ENCODE measurements at regions not wholly inside any gene's neighbourhood (a gene's known extent, or its start where the extent isn't known, plus 50 kb on each side); places are given as distances from the start of the nearest gene placed in this dataset.

DNA sequence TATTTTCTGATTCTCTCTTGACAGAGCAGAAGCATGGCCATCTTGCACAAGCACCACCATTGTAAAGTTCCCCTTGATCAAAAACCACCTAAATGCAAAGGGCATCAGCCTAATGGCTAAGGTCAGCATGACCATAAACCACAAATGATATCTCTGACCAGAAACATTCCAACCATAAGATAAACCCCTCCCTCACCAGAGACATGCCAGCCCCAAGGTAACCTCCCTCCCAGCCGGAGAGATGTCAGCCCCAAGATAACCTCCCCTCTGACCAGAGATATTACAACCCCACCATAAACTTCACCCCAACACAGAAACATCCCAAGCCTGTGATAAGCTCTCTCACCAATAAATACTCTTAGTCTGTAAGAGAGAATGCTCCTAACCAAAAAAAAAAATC, 72.1 kb upstream of the CDK1 start:
- TF ChIP-seq POLR2A (IDR thresholded peaks at IDR 0.05; ENCODE audit: low read depth) (no peak), EP300 (IDR thresholded peaks at IDR 0.05) (no peak), POLR2AphosphoS5 (IDR thresholded peaks at IDR 0.05) (no peak)
- TF ChIP-seq, protein P1, sequence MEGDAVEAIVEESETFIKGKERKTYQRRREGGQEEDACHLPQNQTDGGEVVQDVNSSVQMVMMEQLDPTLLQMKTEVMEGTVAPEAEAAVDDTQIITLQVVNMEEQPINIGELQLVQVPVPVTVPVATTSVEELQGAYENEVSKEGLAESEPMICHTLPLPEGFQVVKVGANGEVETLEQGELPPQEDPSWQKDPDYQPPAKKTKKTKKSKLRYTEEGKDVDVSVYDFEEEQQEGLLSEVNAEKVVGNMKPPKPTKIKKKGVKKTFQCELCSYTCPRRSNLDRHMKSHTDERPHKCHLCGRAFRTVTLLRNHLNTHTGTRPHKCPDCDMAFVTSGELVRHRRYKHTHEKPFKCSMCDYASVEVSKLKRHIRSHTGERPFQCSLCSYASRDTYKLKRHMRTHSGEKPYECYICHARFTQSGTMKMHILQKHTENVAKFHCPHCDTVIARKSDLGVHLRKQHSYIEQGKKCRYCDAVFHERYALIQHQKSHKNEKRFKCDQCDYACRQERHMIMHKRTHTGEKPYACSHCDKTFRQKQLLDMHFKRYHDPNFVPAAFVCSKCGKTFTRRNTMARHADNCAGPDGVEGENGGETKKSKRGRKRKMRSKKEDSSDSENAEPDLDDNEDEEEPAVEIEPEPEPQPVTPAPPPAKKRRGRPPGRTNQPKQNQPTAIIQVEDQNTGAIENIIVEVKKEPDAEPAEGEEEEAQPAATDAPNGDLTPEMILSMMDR (IDR thresholded peaks at IDR 0.05) = no peak

All from esophagus muscularis mucosa (tissue), 4 donors.